ENCODE measurements at regions not wholly inside any gene's neighbourhood (a gene's known extent, or its start where the extent isn't known, plus 50 kb on each side); places are given as distances from the start of the nearest gene placed in this dataset.

- no peak for TF ChIP-seq CTCF (IDR thresholded peaks at IDR 0.05; ENCODE audit: control extremely low read depth in 1 of 3, insufficient read depth in 1 of 3, low read depth in 1 of 3, low read length in 3 of 3)
Measured at GRCh38 chr2:120494446-120494845, 148.5 kb downstream of the INHBB start (continued).
